Thymus (tissue), 11 donors: ENCODE measurements at regions not wholly inside any gene's neighbourhood (a gene's known extent, or its start where the extent isn't known, plus 50 kb on each side); places are given as distances from the start of the nearest gene placed in this dataset.

ENCODE experiments used
- DNase-seq, 9 donors: peaks; one replicate each; pipeline ENCODE4 v3.0.0-alpha.2; 2013; ENCODE audit warnings: low spot score in 9 of 9, low read depth in 6 of 9, missing footprints in 1 of 9
- H3K27ac ChIP-seq, 2 donors: one replicate each; pipeline ENCODE4 v1.5.1; 2013; ENCODE audit warnings: control low read depth in 1 of 2, low read depth in 1 of 2, low read length in 1 of 2, mild to moderate bottlenecking in 1 of 2, moderate library complexity in 1 of 2
- H3K27me3 ChIP-seq, 2 donors: one replicate each; pipeline ENCODE4 v1.5.1; 2013; ENCODE audit warnings: low read length in 1 of 2; ENCODE audit not compliant: control insufficient read depth in 2 of 2, insufficient read depth in 1 of 2
- H3K36me3 ChIP-seq, 2 donors: one replicate each; pipeline ENCODE4 v1.5.1; 2013; ENCODE audit warnings: low read length in 1 of 2, mild to moderate bottlenecking in 1 of 2, moderate library complexity in 1 of 2; ENCODE audit not compliant: control insufficient read depth in 2 of 2, insufficient read depth in 2 of 2
- H3K4me1 ChIP-seq, 2 donors: one replicate each; pipeline ENCODE4 v1.5.1; 2013; ENCODE audit warnings: low read length in 2 of 2; ENCODE audit not compliant: control insufficient read depth in 2 of 2, insufficient read depth in 2 of 2
- H3K4me3 ChIP-seq, 2 donors: one replicate each; pipeline ENCODE4 v1.5.1; 2013; ENCODE audit warnings: low read length in 2 of 2, control low read depth in 1 of 2, mild to moderate bottlenecking in 1 of 2
- H3K9me3 ChIP-seq, 2 donors: one replicate each; pipeline ENCODE4 v1.5.1; 2013; ENCODE audit warnings: low read length in 1 of 2, mild to moderate bottlenecking in 1 of 2; ENCODE audit not compliant: control insufficient read depth in 2 of 2, insufficient read depth in 1 of 2
- WGBS: extraction: QIAGEN DNeasy Blood & Tissue Kit; methylation state at CpG from one replicate; pipeline ENCODE4 v1.1.7; 2013; 5-methylcytosine and 5-hydroxymethylcytosine counted together
- donor health status: healthy.

- no peaks in the 10 kb centered on the region for H3K27me3 ChIP-seq
Observed at GRCh38 chr5:115398719-115399118, 102.3 kb upstream of the CCDC112 start.

GRCh38 chr5:115396688-115397087, 100.2 kb upstream of the CCDC112 start:
- no peaks in the 10 kb centered on the region for H3K9me3 ChIP-seq
- H3K27me3 ChIP-seq, result no peaks in the 10 kb centered on the region
- H3K27ac ChIP-seq, result no peak overlapping the region
- no peaks in the 10 kb centered on the region for H3K36me3 ChIP-seq
- H3K4me1 ChIP-seq, result no peaks in the 10 kb centered on the region
- WGBS, result 90% methylated on average over 2 of the region's 2 CpGs
- DNase-seq, result no peak
- no peak overlapping the region for H3K4me3 ChIP-seq

More at GRCh38 chr5:115398719-115399118, 102.3 kb upstream of the CCDC112 start:
- DNase-seq, result no peak
- Histone ChIP-seq H3K27ac (no peak overlapping the region), H3K4me1 (no peaks in the 10 kb centered on the region), H3K9me3 (no peaks in the 10 kb centered on the region), H3K36me3 (no peaks in the 10 kb centered on the region), H3K4me3 (no peak overlapping the region)
- WGBS, result 99% methylated on average over 1 of the region's 1 CpG

GRCh38 chr5:115396081-115396480, 99.6 kb upstream of the CCDC112 start:
- H3K36me3 ChIP-seq, result no peaks in the 10 kb centered on the region
- H3K9me3 ChIP-seq, result no peaks in the 10 kb centered on the region
- DNase-seq, result no peak
- no peaks in the 10 kb centered on the region for H3K4me1 ChIP-seq
- H3K27me3 ChIP-seq, result no peaks in the 10 kb centered on the region
- 86% methylated on average over 2 of the region's 2 CpGs for WGBS
- no peak overlapping the region for H3K27ac ChIP-seq
- no peak overlapping the region for H3K4me3 ChIP-seq

- no peak overlapping the region for H3K27ac ChIP-seq
- no peak for DNase-seq
- no peaks in the 10 kb centered on the region for H3K4me1 ChIP-seq
- H3K36me3 ChIP-seq, result no peaks in the 10 kb centered on the region
- no peaks in the 10 kb centered on the region for H3K9me3 ChIP-seq
- H3K27me3 ChIP-seq, result no peaks in the 10 kb centered on the region
- no peak overlapping the region for H3K4me3 ChIP-seq
- WGBS, result 84% methylated on average over 3 of the region's 3 CpGs
Observed at GRCh38 chr5:115394531-115394930, 98.1 kb upstream of the CCDC112 start.

- H3K9me3 ChIP-seq, result no peaks in the 10 kb centered on the region
- no peaks in the 10 kb centered on the region for H3K27me3 ChIP-seq
- H3K36me3 ChIP-seq, result no peaks in the 10 kb centered on the region
- 82% methylated on average over 4 of the region's 4 CpGs for WGBS
- H3K4me1 ChIP-seq, result no peaks in the 10 kb centered on the region
- H3K4me3 ChIP-seq, result no peak overlapping the region
- no peak for DNase-seq
- no peak overlapping the region for H3K27ac ChIP-seq
Observed at GRCh38 chr5:115393239-115393638, 96.8 kb upstream of the CCDC112 start.

- no peak for DNase-seq
Observed at GRCh38 chr5:115392611-115393010, 96.2 kb upstream of the CCDC112 start.

GRCh38 chr5:115391780-115392179, 95.3 kb upstream of the CCDC112 start:
- H3K27ac ChIP-seq, result no peak overlapping the region
- 92% methylated on average over 5 of the region's 5 CpGs for whole genome bisulfite sequencing
- H3K4me1 ChIP-seq, result no peaks in the 10 kb centered on the region
- no peaks in the 10 kb centered on the region for H3K27me3 ChIP-seq
- no peaks in the 10 kb centered on the region for H3K36me3 ChIP-seq
- no peak overlapping the region for H3K4me3 ChIP-seq
- DNase-seq, result no peak
- H3K9me3 ChIP-seq, result no peaks in the 10 kb centered on the region

More at GRCh38 chr5:115392611-115393010, 96.2 kb upstream of the CCDC112 start:
- Histone ChIP-seq H3K4me1 (no peaks in the 10 kb centered on the region), H3K9me3 (no peaks in the 10 kb centered on the region), H3K36me3 (no peaks in the 10 kb centered on the region), H3K27ac (no peak overlapping the region), H3K4me3 (no peak overlapping the region), H3K27me3 (no peaks in the 10 kb centered on the region)
- 54% methylated on average over 1 of the region's 1 CpG for WGBS

- Histone ChIP-seq H3K27ac (no peak overlapping the region), H3K36me3 (no peaks in the 10 kb centered on the region), H3K27me3 (no peaks in the 10 kb centered on the region), H3K4me3 (no peak overlapping the region), H3K4me1 (no peaks in the 10 kb centered on the region), H3K9me3 (no peaks in the 10 kb centered on the region)
- 91% methylated on average over 15 of the region's 15 CpGs for WGBS
- DNase-seq, result no peak
Observed at GRCh38 chr5:115389799-115390382, 93.4 kb upstream of the CCDC112 start.

GRCh38 chr5:115389034-115389798, 92.8 kb upstream of the CCDC112 start:
- H3K9me3 ChIP-seq, result no peaks in the 10 kb centered on the region
- 90% methylated on average over 8 of the region's 8 CpGs for WGBS
- no peaks in the 10 kb centered on the region for H3K27me3 ChIP-seq
- no peaks in the 10 kb centered on the region for H3K36me3 ChIP-seq
- no peak overlapping the region for H3K4me3 ChIP-seq
- H3K27ac ChIP-seq, result no peak overlapping the region
- H3K4me1 ChIP-seq, result no peaks in the 10 kb centered on the region
- no peak for DNase-seq
